Embryonic facial prominence (tissue), 1 donor: ENCODE measurements at regions not wholly inside any gene's neighbourhood (a gene's known extent, or its start where the extent isn't known, plus 50 kb on each side); places are given as distances from the start of the nearest gene placed in this dataset.
A peak's percentile ranks its signal among the peaks of the same experiment; 100 is the strongest.
"Not testable (repeated sequence)": the region's sequence is repeated elsewhere in the genome, so short reads cannot be mapped to it uniquely, and the experiment has no call there.

Source experiments
- DNase-seq: peaks from one replicate; pipeline ENCODE4 v3.0.0-alpha.2; 2016; ENCODE audit errors: extremely low spot score

GRCh38 chr11:121901886-121902285, 214.1 kb downstream of the BLID start:
- no peak for DNase-seq

- DNase-seq, result not testable (repeated sequence)
Measured at GRCh38 chr11:121901417-121901816, 214.6 kb downstream of the BLID start.

DNA sequence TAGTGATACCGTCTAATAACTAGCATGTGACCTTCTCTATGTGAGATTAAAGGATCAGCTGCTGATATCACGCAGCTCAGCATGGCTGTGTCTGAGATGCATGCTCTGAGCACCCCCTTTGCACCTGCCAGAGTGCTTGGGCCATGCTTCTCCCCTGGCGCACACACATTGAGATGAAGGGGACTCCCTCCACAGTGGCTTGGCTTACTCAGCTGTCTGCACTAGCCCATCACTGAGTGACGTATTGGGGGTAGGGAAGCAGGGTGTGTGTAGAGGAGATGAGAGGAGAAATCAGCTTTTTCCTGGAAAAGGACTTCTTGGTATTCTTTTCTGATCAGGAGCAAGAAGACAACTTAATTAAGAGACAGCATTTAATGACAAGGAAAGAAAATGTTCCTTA, 216.5 kb downstream of the BLID start:
- no peak for DNase-seq

DNA sequence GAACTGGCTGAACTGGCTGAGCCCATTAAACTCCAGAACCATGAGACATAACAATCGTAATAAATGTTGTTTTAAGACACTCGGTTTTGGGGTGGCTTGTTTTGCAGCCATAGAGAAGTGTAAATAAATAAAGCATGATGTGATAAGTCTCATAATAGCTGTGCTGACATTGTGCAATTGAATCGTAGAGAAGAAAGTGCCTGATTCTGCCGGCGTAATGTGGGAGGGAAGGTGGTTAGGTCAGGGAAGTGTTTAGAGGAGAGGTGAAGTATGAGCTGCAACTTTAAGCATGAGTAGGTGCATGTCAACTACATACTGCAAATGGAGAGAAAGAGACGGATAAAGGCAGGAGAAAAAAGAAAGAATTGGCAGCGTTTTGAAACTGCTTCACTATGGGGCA, 217.1 kb downstream of the BLID start:
- DNase-seq, result no peak

DNA sequence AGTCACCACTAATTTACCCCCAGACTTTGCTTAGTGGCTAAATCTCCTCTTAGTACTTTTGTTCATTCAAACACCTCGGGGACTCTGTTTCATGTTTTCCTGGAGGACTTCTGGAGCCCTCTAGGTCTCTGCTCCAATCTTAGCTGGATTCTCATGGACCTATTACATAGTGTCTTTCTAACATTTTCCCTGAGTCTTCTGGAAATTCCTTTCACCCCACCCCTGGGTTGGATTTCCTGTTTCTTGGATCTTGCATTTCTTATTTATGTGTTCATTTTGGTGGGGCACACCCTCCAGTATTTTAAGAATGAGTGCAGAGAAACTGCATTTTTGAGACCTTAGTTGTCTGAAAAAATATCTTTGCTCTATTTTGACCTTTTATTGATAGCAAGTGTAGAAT, 220.1 kb downstream of the BLID start:
- no peak for DNase-seq

DNA sequence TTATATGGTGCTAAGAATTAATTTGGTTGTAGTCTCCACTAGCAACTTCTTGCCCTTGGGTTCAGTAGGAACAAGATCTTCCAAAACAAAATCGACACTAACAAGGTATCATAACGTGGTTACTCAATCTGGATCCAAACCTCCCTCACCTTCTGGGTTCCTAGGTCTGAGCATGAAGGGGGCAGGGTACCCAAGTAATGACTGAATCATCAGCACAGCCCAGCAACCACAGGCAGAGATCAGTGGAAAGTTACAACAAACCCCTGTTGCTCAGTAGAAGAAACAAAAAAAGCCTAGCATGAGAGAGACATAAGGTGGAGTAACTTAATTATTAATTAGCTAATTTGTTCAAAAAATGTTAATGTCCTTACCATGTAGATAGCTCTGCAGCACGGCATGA, 221.4 kb downstream of the BLID start:
- no peak for DNase-seq

GRCh38 chr11:121892863-121893262, 223.2 kb downstream of the BLID start:
- DNase-seq, result no peak

DNA sequence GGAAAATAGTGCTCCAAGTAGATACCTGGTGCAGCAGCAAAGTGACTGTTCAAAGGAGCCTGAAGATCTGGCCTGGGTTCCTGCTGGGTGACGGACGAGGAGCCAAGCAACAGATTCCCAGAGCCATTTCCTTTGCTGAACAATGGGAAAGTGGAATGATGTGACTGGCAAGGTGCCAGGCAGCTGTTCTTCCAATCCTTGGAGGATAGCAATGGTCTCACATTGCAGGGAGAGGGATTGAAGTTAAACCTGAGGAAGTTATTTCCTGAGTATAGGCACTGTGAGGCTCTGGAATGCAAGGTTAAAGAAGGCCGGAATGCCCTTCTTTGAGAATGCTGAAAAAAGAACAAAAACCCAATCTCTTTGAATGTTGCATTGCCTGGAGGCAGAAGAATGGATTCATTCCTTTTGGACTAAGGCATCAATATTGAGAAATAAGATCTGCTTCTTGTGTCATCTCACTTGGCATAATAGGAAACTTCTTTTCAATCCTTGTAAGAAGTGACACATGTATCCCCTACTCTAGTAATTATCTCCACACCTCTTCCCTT, 223.8 kb downstream of the BLID start:
- no peak for DNase-seq

- no peak for DNase-seq
Measured at GRCh38 chr11:121890946-121891515, 225.0 kb downstream of the BLID start.

DNA sequence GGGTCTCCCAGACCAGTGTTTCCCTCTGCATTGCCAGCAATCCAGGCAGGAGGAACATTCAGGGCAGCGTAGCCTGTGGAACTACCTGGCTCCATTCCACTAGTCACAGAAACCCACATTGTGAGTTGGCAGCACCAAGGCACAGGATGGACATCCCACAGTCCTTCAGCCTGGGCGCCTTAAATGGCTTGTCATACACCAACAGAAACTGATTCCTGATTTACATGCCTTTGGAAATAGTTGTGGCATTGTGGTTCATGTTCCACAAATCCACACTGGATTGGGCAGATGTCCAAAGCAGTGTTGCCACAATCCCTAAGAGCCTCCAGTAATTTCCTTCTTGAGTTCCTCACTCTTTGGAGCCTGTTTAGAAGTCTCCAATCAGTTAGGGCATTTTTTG, 225.6 kb downstream of the BLID start:
- DNase-seq, result peak; percentile 54

- no peak for DNase-seq
Measured at GRCh38 chr11:121889931-121890330, 226.1 kb downstream of the BLID start.

- no peak for DNase-seq
Measured at GRCh38 chr11:121889186-121889585, 226.8 kb downstream of the BLID start.

DNA sequence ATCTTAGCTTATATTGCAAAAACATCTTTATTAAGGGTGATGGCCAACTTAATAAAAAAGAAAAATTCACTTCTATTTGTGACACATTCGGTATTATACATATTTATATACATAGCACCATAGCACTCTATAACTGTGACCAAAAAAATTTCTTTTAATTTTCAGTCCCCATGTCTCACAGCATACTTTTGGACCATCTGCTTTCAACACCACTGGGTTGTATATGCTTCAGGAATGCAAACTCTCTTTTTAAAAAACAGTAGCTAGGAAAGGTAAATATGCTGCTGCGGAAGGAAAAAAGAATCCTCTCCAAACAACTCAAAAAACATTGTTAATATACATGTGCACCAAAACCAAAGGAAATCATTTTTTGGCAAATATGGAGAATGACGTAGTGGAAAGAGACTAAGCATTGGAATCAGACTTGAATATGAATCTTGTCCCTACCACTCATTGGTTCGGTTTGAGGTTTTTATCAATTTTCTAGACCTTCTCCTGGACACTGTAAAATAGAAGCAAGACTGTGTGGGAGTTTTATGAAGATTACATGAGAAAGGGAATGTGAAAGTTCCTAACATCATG, 227.9 kb downstream of the BLID start:
- DNase-seq, result no peak

- no peak for DNase-seq
Measured at GRCh38 chr11:121887569-121887968, 228.4 kb downstream of the BLID start.

- DNase-seq, result no peak
Measured at GRCh38 chr11:121886996-121887395, 229.0 kb downstream of the BLID start.

- no peak for DNase-seq
Measured at GRCh38 chr11:121886005-121886734, 229.8 kb downstream of the BLID start.

DNA sequence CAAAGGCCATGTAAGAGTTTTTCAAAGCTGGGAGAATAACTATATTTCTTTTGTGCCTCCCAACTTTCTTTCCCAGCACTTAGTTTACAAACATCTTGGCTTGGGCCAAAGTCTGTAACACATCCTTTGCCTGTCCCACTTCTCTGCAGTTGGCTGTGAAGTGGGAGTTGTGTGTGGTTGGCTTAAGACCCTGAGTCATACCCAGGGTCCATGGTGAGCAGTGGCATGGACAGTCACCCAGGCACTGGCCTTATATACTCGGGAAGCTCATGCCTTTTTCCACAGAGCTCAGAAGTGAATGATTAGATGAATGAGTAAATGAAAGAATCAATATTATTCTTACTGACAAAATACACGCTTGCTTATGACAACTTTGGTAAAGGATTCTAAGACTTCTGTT, 231.4 kb downstream of the BLID start:
- no peak for DNase-seq

DNA sequence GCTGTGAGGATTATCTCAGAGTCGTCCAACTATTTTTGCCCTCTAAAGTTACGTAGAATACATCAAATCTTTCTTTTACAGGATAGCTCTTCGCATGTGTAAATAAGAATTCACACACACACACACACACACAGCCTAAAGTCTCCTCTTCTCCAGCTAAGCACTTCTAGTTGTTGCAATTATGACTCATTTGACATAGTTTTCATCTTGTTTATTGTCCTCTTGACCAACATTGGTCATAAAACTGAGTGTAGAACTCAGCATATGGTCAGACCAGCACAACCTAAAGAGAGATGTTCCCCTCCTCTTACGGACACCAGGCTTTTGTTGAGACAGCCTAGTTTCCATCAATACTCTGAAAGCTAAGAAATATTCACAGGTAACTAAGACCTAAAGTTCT, 234.2 kb downstream of the BLID start:
- no peak for DNase-seq

GRCh38 chr11:121877152-121877551, 238.9 kb downstream of the BLID start:
- no peak for DNase-seq

GRCh38 chr11:121873766-121874165, 242.2 kb downstream of the BLID start:
- DNase-seq, result no peak

DNA sequence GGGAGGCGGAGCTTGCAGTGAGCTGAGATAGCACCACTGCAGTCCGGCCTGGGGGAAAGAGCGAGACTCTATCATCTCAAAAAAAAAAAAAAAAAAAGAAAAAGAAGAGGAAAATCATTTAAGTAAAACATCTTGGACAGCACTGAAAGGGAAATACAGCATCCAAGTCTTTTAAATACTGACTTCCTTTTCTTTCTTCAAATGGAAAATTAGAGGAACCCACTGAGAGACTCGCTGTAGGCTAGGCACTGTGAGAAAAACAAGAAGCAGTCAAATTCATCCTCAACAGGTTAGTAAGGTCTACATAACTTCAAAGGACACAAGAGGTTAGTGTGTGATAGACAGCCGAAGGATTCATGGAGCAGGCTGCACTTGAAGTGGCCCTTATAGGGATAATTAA, 243.7 kb downstream of the BLID start:
- DNase-seq, result no peak

DNA sequence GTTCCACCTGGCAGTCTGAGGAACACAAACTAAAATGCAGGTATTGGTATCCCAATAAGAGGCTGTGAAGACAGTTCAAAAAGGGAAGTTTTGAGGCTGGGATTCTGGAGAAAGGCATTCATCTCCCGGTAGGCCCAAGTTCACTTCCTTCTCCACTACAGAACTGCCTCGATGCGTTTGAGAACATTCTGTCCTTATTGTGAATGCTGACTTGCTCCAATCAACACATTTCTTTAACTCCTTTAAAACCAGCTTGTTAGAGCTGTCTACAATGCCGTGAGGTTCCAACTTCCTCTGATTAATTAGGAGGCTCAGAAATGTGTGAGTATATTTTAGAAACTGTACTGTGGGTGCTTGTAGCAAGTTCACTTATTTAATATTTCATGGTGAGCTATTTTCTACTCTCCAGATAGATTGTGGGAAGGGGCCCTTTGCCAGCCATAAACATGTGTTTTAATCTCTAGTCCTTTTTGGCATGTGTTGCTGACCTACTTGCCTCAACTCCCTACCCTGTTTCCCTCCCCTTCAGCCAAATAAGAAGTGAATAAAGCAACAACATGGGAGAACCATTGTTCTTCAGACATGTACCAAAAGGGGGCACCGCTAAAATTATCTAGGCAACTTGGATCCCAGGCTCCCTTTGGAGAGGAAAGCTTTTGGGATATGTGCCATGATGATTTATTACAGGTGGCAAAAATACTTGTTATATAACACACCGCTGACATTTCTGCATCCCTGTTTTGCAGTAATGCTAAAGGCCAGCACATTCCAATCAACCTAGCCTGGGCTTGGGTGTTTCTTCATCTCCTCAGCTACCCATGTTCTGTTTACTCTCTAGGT, 245.6 kb downstream of the BLID start:
- no peak for DNase-seq
